GM23248 (cell line): ENCODE measurements at regions not wholly inside any gene's neighbourhood (a gene's known extent, or its start where the extent isn't known, plus 50 kb on each side); places are given as distances from the start of the nearest gene placed in this dataset.

Experiments
- EZH2 ChIP-seq: fragments of 200-600 bp; sonication (generic); IDR thresholded peaks from 2 replicates; pipeline ENCODE4 v1.6.1; 2018; ENCODE audit warnings: antibody characterized with exemption, mild to moderate bottlenecking; ENCODE audit not compliant: insufficient read depth, poor library complexity, severe bottlenecking
- EZH2phosphoT487 ChIP-seq: fragments of 200-600 bp; sonication (generic); IDR thresholded peaks from 2 replicates; pipeline ENCODE4 v1.6.1; 2018; ENCODE audit warnings: antibody characterized with exemption, moderate library complexity, mild to moderate bottlenecking, low read depth; ENCODE audit not compliant: insufficient read depth

GRCh38 chr2:11058129-11058528 is 97.1 kb upstream of the SLC66A3 start:
- TF ChIP-seq EZH2 (no peak), EZH2phosphoT487 (no peak)
